Activated T-helper 17 cell treated with anti-CD3 and anti-CD28 coated beads, Interleukin-2, amount 50 U/mL, for 72 hours (primary cell): ENCODE measurements at regions not wholly inside any gene's neighbourhood (a gene's known extent, or its start where the extent isn't known, plus 50 kb on each side); places are given as distances from the start of the nearest gene placed in this dataset.
"Not testable (repeated sequence)": the region's sequence is repeated elsewhere in the genome, so short reads cannot be mapped to it uniquely, and the experiment has no call there.

ENCODE experiments used
- ATAC-seq: fragments of 150-1000 bp; cut with Tn5 transposase; replicated peaks from 2 replicates; pipeline ENCODE4 v1.10.0; 2021; ENCODE audit warnings: mild to moderate bottlenecking, moderate library complexity
- H3K27ac Mint-ChIP-seq: one replicate; pipeline ENCODE4 v1.8.0; 2022; ENCODE audit warnings: mixed read lengths
- H3K27me3 Mint-ChIP-seq: one replicate; pipeline ENCODE4 v1.8.0; 2022; ENCODE audit warnings: mixed read lengths
- H3K36me3 Mint-ChIP-seq: one replicate; pipeline ENCODE4 v1.8.0; 2022; ENCODE audit warnings: low read depth, mild to moderate bottlenecking, mixed read lengths
- H3K4me1 Mint-ChIP-seq: one replicate; pipeline ENCODE4 v1.8.0; 2022; ENCODE audit warnings: mixed read lengths
- H3K4me3 Mint-ChIP-seq: one replicate; pipeline ENCODE4 v1.8.0; 2022; ENCODE audit warnings: mild to moderate bottlenecking, mixed read lengths
- H3K9me3 Mint-ChIP-seq: one replicate; pipeline ENCODE4 v1.8.0; 2022; ENCODE audit warnings: mixed read lengths

- Mint-ChIP-seq H3K27me3 (peaks cover 4% of the 10 kb centered on the region), H3K36me3 (no peaks in the 10 kb centered on the region), H3K4me1 (no peaks in the 10 kb centered on the region), H3K4me3 (no peak overlapping the region), H3K27ac (no peak overlapping the region), H3K9me3 (no peaks in the 10 kb centered on the region)
- no peak for ATAC-seq
These were observed 342.8 kb downstream of the TMEM167A start for GRCh38 chr5:82734347-82734746.

- H3K4me3 Mint-ChIP-seq = no peak overlapping the region
- H3K9me3 Mint-ChIP-seq = peaks cover 4% of the 10 kb centered on the region
- peaks cover 4% of the 10 kb centered on the region for H3K4me1 Mint-ChIP-seq
- H3K36me3 Mint-ChIP-seq = no peaks in the 10 kb centered on the region
- no peak for ATAC-seq
- H3K27ac Mint-ChIP-seq = no peak overlapping the region
- peaks cover 4% of the 10 kb centered on the region for H3K27me3 Mint-ChIP-seq
These were observed 346.3 kb downstream of the TMEM167A start for GRCh38 chr5:82730913-82731312.

GRCh38 chr5:82728926-82729702, 348.1 kb downstream of the TMEM167A start:
- peaks cover 4% of the 10 kb centered on the region for H3K4me1 Mint-ChIP-seq
- H3K27ac Mint-ChIP-seq = no peak overlapping the region
- no peak overlapping the region for H3K4me3 Mint-ChIP-seq
- peaks cover 4% of the 10 kb centered on the region for H3K27me3 Mint-ChIP-seq
- no peaks in the 10 kb centered on the region for H3K36me3 Mint-ChIP-seq
- H3K9me3 Mint-ChIP-seq = peaks cover 4% of the 10 kb centered on the region
- no peak for ATAC-seq

GRCh38 chr5:82723168-82723567, 354.0 kb downstream of the TMEM167A start:
- H3K36me3 Mint-ChIP-seq = no peaks in the 10 kb centered on the region
- peaks cover 4% of the 10 kb centered on the region for H3K4me1 Mint-ChIP-seq
- peaks cover 4% of the 10 kb centered on the region for H3K9me3 Mint-ChIP-seq
- no peak overlapping the region for H3K4me3 Mint-ChIP-seq
- H3K27me3 Mint-ChIP-seq = no peaks in the 10 kb centered on the region
- H3K27ac Mint-ChIP-seq = no peak overlapping the region
- no peak for ATAC-seq

- Mint-ChIP-seq H3K27me3 (no peaks in the 10 kb centered on the region), H3K36me3 (no peaks in the 10 kb centered on the region), H3K4me1 (no peaks in the 10 kb centered on the region), H3K27ac (no peak overlapping the region), H3K9me3 (no peaks in the 10 kb centered on the region), H3K4me3 (no peak overlapping the region)
- ATAC-seq = no peak
These were observed 356.1 kb downstream of the TMEM167A start for GRCh38 chr5:82721087-82721410.

- no peaks in the 10 kb centered on the region for H3K4me1 Mint-ChIP-seq
- H3K27ac Mint-ChIP-seq = no peak overlapping the region
- no peak for ATAC-seq
- H3K36me3 Mint-ChIP-seq = no peaks in the 10 kb centered on the region
- H3K4me3 Mint-ChIP-seq = no peak overlapping the region
- no peaks in the 10 kb centered on the region for H3K9me3 Mint-ChIP-seq
- no peaks in the 10 kb centered on the region for H3K27me3 Mint-ChIP-seq
These were observed 356.7 kb downstream of the TMEM167A start for GRCh38 chr5:82720213-82721086.

GRCh38 chr5:82719368-82719767, 357.8 kb downstream of the TMEM167A start:
- no peaks in the 10 kb centered on the region for H3K4me1 Mint-ChIP-seq
- no peaks in the 10 kb centered on the region for H3K9me3 Mint-ChIP-seq
- no peak overlapping the region for H3K4me3 Mint-ChIP-seq
- H3K27me3 Mint-ChIP-seq = no peaks in the 10 kb centered on the region
- no peak overlapping the region for H3K27ac Mint-ChIP-seq
- ATAC-seq = peak; percentile 61
- H3K36me3 Mint-ChIP-seq = no peaks in the 10 kb centered on the region

- H3K36me3 Mint-ChIP-seq = no peaks in the 10 kb centered on the region
- no peaks in the 10 kb centered on the region for H3K9me3 Mint-ChIP-seq
- ATAC-seq = peak; percentile 9
- no peaks in the 10 kb centered on the region for H3K27me3 Mint-ChIP-seq
- no peak overlapping the region for H3K4me3 Mint-ChIP-seq
- no peak overlapping the region for H3K27ac Mint-ChIP-seq
- H3K4me1 Mint-ChIP-seq = no peaks in the 10 kb centered on the region
These were observed 359.5 kb downstream of the TMEM167A start for GRCh38 chr5:82717738-82718137.

GRCh38 chr5:82714732-82715131, 362.5 kb downstream of the TMEM167A start:
- not testable (repeated sequence) for H3K36me3 Mint-ChIP-seq, H3K27ac Mint-ChIP-seq, H3K9me3 Mint-ChIP-seq, ATAC-seq, H3K4me3 Mint-ChIP-seq, H3K27me3 Mint-ChIP-seq, H3K4me1 Mint-ChIP-seq

GRCh38 chr5:82713811-82714210, 363.4 kb downstream of the TMEM167A start:
- no peak overlapping the region for H3K27ac Mint-ChIP-seq
- no peaks in the 10 kb centered on the region for H3K27me3 Mint-ChIP-seq
- H3K4me1 Mint-ChIP-seq = no peaks in the 10 kb centered on the region
- H3K36me3 Mint-ChIP-seq = no peaks in the 10 kb centered on the region
- H3K4me3 Mint-ChIP-seq = no peak overlapping the region
- no peaks in the 10 kb centered on the region for H3K9me3 Mint-ChIP-seq
- ATAC-seq = no peak

- Mint-ChIP-seq H3K27ac (no peak overlapping the region), H3K9me3 (no peaks in the 10 kb centered on the region), H3K27me3 (no peaks in the 10 kb centered on the region), H3K4me3 (no peak overlapping the region), H3K4me1 (no peaks in the 10 kb centered on the region), H3K36me3 (no peaks in the 10 kb centered on the region)
- ATAC-seq = no peak
These were observed 369.5 kb downstream of the TMEM167A start for GRCh38 chr5:82707741-82708140.

- Mint-ChIP-seq H3K36me3 (no peaks in the 10 kb centered on the region), H3K27ac (no peak overlapping the region), H3K4me1 (no peaks in the 10 kb centered on the region), H3K4me3 (no peak overlapping the region), H3K9me3 (no peaks in the 10 kb centered on the region), H3K27me3 (no peaks in the 10 kb centered on the region)
- no peak for ATAC-seq
These were observed 372.8 kb downstream of the TMEM167A start for GRCh38 chr5:82704381-82704780.

GRCh38 chr5:82702046-82702445, 375.1 kb downstream of the TMEM167A start:
- no peak for ATAC-seq
- no peaks in the 10 kb centered on the region for H3K4me1 Mint-ChIP-seq
- H3K36me3 Mint-ChIP-seq = no peaks in the 10 kb centered on the region
- H3K4me3 Mint-ChIP-seq = no peak overlapping the region
- no peak overlapping the region for H3K27ac Mint-ChIP-seq
- no peaks in the 10 kb centered on the region for H3K27me3 Mint-ChIP-seq
- no peaks in the 10 kb centered on the region for H3K9me3 Mint-ChIP-seq

GRCh38 chr5:82699737-82700136, 377.5 kb downstream of the TMEM167A start:
- no peaks in the 10 kb centered on the region for H3K36me3 Mint-ChIP-seq
- no peaks in the 10 kb centered on the region for H3K4me1 Mint-ChIP-seq
- no peak overlapping the region for H3K4me3 Mint-ChIP-seq
- no peaks in the 10 kb centered on the region for H3K9me3 Mint-ChIP-seq
- H3K27ac Mint-ChIP-seq = no peak overlapping the region
- no peak for ATAC-seq
- H3K27me3 Mint-ChIP-seq = no peaks in the 10 kb centered on the region

- Mint-ChIP-seq H3K36me3 (no peaks in the 10 kb centered on the region), H3K27ac (no peak overlapping the region), H3K9me3 (no peaks in the 10 kb centered on the region), H3K4me1 (no peaks in the 10 kb centered on the region), H3K27me3 (no peaks in the 10 kb centered on the region), H3K4me3 (no peak overlapping the region)
- ATAC-seq = no peak
These were observed 379.2 kb downstream of the TMEM167A start for GRCh38 chr5:82698026-82698425.
